Inferior parietal cortex (tissue), 1 donor: ENCODE measurements at regions not wholly inside any gene's neighbourhood (a gene's known extent, or its start where the extent isn't known, plus 50 kb on each side); places are given as distances from the start of the nearest gene placed in this dataset.
A peak's percentile ranks its signal among the peaks of the same experiment; 100 is the strongest.
"Not testable (repeated sequence)": the region's sequence is repeated elsewhere in the genome, so short reads cannot be mapped to it uniquely, and the experiment has no call there.

Source experiments
- DNase-seq: peaks from one replicate; pipeline ENCODE4 v3.0.0-alpha.2; 2016; ENCODE audit errors: extremely low spot score

- no peak for DNase-seq
Observed at GRCh38 chr16:59634004-59634579, 900.0 kb upstream of the GOT2 start.

- no peak for DNase-seq
Observed at GRCh38 chr16:59632276-59632855, 898.2 kb upstream of the GOT2 start.

GRCh38 chr16:59624381-59624780 lies 890.3 kb upstream of the GOT2 start:
- not testable (repeated sequence) for DNase-seq

GRCh38 chr16:59614466-59615240 lies 880.5 kb upstream of the GOT2 start:
- no peak for DNase-seq

- DNase-seq, result not testable (repeated sequence)
Observed at GRCh38 chr16:59612910-59613620, 878.9 kb upstream of the GOT2 start.

GRCh38 chr16:59612094-59612493 lies 878.0 kb upstream of the GOT2 start:
- DNase-seq, result no peak

- DNase-seq, result no peak
Observed at GRCh38 chr16:59611556-59611955, 877.4 kb upstream of the GOT2 start.

GRCh38 chr16:59605706-59606105 lies 871.6 kb upstream of the GOT2 start:
- DNase-seq, result no peak

GRCh38 chr16:59604354-59604753 lies 870.2 kb upstream of the GOT2 start:
- no peak for DNase-seq

- peak; percentile 55 for DNase-seq
Observed at GRCh38 chr16:59601452-59601851, 867.3 kb upstream of the GOT2 start.

GRCh38 chr16:59597269-59597668 lies 863.2 kb upstream of the GOT2 start:
- no peak for DNase-seq

- DNase-seq, result no peak
Observed at GRCh38 chr16:59596693-59597092, 862.6 kb upstream of the GOT2 start.

- DNase-seq, result no peak
Observed at GRCh38 chr16:59593194-59593661, 859.1 kb upstream of the GOT2 start.

GRCh38 chr16:59591480-59591879 lies 857.4 kb upstream of the GOT2 start:
- no peak for DNase-seq

GRCh38 chr16:59590845-59591244 lies 856.7 kb upstream of the GOT2 start:
- DNase-seq, result no peak

- DNase-seq, result no peak
Observed at GRCh38 chr16:59586331-59586730, 852.2 kb upstream of the GOT2 start.

GRCh38 chr16:59574296-59574695 lies 840.2 kb upstream of the GOT2 start:
- DNase-seq, result no peak

- no peak for DNase-seq
Observed at GRCh38 chr16:59573528-59574271, 839.6 kb upstream of the GOT2 start.

GRCh38 chr16:59567496-59567895 lies 833.4 kb upstream of the GOT2 start:
- DNase-seq, result no peak

- DNase-seq, result no peak
Observed at GRCh38 chr16:59566446-59566845, 832.3 kb upstream of the GOT2 start.

GRCh38 chr16:59558679-59559078 lies 824.6 kb upstream of the GOT2 start:
- DNase-seq, result no peak

GRCh38 chr16:59552164-59552563 lies 818.0 kb upstream of the GOT2 start:
- no peak for DNase-seq
